Ovary (tissue), 3 donors: ENCODE measurements at regions not wholly inside any gene's neighbourhood (a gene's known extent, or its start where the extent isn't known, plus 50 kb on each side); places are given as distances from the start of the nearest gene placed in this dataset.

ENCODE experiments used
- POLR2A ChIP-seq: fragments of 450-650 bp; IDR thresholded peaks from one replicate; pipeline ENCODE4 v1.6.1; 2017; ENCODE audit warnings: antibody characterized with exemption, mild to moderate bottlenecking, moderate library complexity
- TF ChIP-seq, protein P1 (sequence below), 3 donors: fragments of 450-650 bp in 2 of 3; fragments of 200-600 bp in 1 of 3; IDR thresholded peaks; one replicate each; pipeline versions ENCODE4 v1.5.1 to v1.8.0; 2016 to 2022; ENCODE audit warnings: antibody characterized with exemption in 3 of 3, mild to moderate bottlenecking in 1 of 3
- donor health status: DM: no; HTN: no; CAD: no.

DNA sequence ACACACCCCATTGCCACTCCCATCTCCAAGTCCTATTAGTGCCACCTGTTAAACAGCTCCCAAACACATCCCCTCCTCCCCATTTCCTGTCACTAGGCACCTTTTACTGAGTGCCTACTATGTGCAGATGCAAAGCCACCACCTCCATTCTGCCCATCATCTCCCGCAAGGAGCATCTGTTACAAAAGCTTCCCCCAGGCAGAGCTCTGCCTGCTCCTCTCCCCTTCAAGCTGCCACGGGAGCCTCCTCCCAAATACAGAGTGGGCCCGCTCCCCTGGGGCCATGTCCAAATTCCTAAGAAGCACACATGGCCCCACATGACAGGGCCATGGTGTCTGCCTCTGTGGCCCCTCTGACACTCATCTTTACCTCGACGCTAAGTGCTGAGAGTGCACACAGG is 149.7 kb downstream of the OAT start:
- TF ChIP-seq POLR2A: no peak
- TF ChIP-seq, protein P1, sequence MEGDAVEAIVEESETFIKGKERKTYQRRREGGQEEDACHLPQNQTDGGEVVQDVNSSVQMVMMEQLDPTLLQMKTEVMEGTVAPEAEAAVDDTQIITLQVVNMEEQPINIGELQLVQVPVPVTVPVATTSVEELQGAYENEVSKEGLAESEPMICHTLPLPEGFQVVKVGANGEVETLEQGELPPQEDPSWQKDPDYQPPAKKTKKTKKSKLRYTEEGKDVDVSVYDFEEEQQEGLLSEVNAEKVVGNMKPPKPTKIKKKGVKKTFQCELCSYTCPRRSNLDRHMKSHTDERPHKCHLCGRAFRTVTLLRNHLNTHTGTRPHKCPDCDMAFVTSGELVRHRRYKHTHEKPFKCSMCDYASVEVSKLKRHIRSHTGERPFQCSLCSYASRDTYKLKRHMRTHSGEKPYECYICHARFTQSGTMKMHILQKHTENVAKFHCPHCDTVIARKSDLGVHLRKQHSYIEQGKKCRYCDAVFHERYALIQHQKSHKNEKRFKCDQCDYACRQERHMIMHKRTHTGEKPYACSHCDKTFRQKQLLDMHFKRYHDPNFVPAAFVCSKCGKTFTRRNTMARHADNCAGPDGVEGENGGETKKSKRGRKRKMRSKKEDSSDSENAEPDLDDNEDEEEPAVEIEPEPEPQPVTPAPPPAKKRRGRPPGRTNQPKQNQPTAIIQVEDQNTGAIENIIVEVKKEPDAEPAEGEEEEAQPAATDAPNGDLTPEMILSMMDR (IDR thresholded peaks at IDR 0.05): no peak
